Head of caudate nucleus (tissue), 42 donors: ENCODE measurements at regions not wholly inside any gene's neighbourhood (a gene's known extent, or its start where the extent isn't known, plus 50 kb on each side); places are given as distances from the start of the nearest gene placed in this dataset.
A peak's percentile ranks its signal among the peaks of the same experiment; 100 is the strongest.

Experiments
- DNase-seq, 42 donors: peaks; one replicate each; pipeline versions ENCODE4 v3.0.0 to v3.0.0-alpha.2; 2020 to 2021; ENCODE audit warnings: mixed read lengths in 7 of 42
- intact Hi-C: fragments of 100-400 bp; cut with DNase I; formaldehyde crosslinking; loops from one replicate; pipeline ENCODE4 v1.15.0; 2022

DNA sequence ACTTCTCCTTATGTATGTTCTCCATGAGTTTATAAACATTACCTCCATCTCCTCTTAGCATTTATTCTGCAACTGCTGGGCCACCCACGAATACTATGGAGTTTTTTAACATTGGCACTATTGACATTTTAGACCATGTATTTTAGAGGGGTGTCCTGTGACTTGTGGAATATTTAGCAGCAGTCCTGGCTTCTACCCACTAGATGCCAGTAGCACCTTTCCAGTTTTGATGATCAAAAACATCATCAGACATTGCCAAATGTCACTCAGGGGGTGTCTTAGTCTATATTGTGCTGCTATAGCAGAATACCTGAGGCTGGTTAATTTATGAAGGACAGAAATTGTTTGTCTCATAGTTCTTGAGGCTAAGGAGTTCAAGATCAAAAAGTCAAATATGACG, 187.5 kb upstream of the RORB start:
- DNase-seq = no peak
- intact Hi-C loops = no loop called here

DNA sequence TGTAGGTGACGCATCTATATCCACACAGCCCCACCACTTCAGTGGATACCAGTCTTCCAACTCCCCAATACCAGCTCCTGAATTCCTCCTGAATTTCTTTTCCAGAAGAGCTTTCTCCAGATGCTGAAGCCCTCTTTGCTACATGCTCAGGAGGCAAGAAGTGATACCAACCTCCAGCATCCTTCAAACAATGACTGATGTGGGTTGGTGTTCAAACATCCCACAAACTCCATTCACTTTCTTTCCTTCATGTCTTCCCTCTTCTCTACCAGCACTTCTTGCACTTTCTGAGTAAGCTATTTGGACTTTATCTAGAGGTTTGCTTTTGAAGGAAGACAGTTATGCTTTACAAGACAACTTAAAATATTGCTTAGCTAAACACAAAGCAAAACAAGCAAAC, 179.9 kb upstream of the RORB start:
- DNase-seq = no peak
- intact Hi-C loops = no loop called here

- no peak for DNase-seq
- intact Hi-C loops = no loop called here
Observed at GRCh38 chr9:74321396-74321795, 175.7 kb upstream of the RORB start.

- DNase-seq = no peak
- intact Hi-C loops = no loop called here
Observed at GRCh38 chr9:74322661-74323314, 174.3 kb upstream of the RORB start.

DNA sequence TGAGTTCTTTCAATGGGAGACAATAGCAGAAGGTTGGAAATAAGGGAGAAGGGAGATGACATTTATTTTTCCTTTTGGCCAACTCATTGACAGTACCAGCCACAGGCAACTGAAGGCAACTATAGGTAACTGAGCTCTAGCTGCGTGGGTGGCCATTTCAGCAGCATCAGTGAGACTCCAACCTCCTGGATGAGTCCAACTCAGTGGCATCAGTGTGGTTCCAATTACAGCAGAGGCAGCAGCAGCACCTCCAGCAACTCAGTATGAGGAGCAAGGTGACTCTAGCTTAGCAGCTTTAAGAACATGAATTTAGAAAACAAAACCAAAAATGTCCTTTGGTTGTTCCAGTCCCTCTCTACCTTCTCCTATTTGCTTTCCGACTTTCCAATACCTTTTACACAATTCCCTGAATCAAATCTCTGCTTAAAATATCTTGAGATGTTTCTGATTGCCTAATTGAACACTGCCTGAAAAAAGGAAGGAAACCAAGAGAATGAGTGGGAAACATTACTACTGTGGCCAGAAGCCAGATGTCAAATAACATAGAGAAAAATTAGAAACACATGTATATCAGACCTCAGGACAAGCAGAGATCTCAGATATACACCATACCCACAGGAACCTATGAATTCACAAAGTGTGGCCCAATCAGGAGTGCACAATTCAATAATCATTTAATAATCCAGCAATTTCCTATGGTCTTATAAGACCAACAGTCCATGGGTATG, 166.5 kb upstream of the RORB start:
- intact Hi-C loops = no loop called here
- no peak for DNase-seq

DNA sequence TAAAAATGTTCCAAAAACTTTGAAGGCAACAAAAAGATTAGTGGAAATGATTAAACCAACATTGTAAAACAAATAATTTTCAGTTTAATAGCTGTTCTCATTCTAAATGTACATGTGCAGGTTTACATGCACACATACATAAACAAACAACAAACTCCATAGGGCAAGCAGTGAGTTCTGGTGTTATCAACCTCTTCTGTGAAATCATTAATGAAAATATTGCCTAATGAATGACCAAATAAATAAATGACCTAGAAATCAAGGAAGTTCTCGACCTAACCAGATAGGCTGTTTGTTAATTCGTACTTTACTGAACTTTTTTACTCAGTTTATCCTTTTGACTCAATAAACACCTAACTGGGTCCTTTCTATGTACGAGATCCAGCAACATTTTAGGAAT, 165.5 kb upstream of the RORB start:
- DNase-seq = no peak
- intact Hi-C loops = no loop called here

- no peak for DNase-seq
Observed at GRCh38 chr9:74333384-74334032, 163.6 kb upstream of the RORB start.

GRCh38 chr9:74334271-74334670, 162.9 kb upstream of the RORB start:
- no peak for DNase-seq
- intact Hi-C loops = no loop called here

More at GRCh38 chr9:74333384-74334032, 163.6 kb upstream of the RORB start:
- intact Hi-C loops = no loop called here

- intact Hi-C loops = no loop called here
- DNase-seq = no peak
Observed at GRCh38 chr9:74336161-74336560, 161.0 kb upstream of the RORB start.

- intact Hi-C loops = no loop called here
- no peak for DNase-seq
Observed at GRCh38 chr9:74348777-74349176, 148.4 kb upstream of the RORB start.

- no peak for DNase-seq
Observed at GRCh38 chr9:74355107-74355506, 142.0 kb upstream of the RORB start.

GRCh38 chr9:74357577-74357976, 139.6 kb upstream of the RORB start:
- no peak for DNase-seq
- intact Hi-C loops = no loop called here

More at GRCh38 chr9:74355107-74355506, 142.0 kb upstream of the RORB start:
- intact Hi-C loops = no loop called here

DNA sequence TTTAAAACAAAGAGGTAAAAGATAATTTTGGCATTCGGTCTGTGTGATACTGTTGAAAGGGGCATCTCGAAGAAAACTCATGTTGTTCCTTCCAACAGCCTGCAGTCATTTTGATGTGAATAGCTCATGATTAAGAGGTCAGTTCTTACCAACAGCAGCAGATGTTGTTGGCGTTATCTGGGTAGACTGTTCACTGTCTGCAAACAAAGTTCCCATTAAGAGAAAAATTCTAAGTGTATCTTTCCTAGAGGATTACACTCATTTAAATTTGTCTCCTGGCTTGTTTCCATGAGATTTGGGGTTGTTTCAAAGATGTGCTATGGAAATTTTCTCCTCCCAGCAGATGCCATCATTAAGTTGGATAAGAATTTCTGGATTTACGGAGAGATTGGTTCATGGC, 138.2 kb upstream of the RORB start:
- intact Hi-C loops = no loop called here
- no peak for DNase-seq

DNA sequence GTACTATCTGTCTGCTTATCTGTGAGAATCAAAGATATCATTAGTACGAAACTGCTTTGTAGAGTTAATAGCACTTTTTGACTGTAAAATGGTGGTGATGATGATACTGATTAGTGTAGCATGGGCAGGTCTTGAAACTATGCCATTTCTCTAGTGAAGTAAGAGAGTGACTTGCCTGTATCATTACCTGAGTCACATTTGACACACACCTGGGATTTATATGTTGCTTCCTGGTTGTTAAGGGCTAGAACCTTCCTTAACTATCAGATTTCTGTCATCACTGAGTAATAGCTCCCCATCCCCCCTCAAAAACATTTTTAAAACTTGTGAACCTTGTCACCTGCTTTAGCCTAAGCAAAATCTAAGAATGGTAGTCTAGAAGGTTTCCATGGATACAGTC, 135.6 kb upstream of the RORB start:
- intact Hi-C loops = no loop called here

GRCh38 chr9:74362423-74362822, 134.7 kb upstream of the RORB start:
- no peak for DNase-seq
- intact Hi-C loops = no loop called here

More for the DNA sequence above, 135.6 kb upstream of the RORB start:
- no peak for DNase-seq

GRCh38 chr9:74366111-74366510, 131.0 kb upstream of the RORB start:
- intact Hi-C loops = no loop called here
- DNase-seq = no peak

DNA sequence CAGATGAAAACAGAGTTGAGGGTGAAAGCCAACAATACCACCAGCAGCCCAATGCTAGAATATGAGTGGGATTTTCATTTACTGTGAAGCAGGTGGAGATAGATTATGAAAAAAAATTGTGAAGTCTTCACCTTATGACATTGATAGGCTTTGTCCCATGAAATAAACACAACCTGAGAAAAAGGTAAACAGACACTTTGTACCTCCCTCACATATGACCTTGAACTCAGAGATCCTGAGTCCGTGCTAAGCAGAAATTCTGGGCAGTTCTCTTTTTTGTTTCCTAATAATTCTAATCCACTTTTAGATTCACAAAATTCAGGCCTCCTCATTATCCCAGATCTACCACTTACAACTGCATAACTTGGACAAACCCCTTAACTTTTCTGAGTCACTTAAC, 127.3 kb upstream of the RORB start:
- DNase-seq = no peak
- intact Hi-C loops = no loop called here

DNA sequence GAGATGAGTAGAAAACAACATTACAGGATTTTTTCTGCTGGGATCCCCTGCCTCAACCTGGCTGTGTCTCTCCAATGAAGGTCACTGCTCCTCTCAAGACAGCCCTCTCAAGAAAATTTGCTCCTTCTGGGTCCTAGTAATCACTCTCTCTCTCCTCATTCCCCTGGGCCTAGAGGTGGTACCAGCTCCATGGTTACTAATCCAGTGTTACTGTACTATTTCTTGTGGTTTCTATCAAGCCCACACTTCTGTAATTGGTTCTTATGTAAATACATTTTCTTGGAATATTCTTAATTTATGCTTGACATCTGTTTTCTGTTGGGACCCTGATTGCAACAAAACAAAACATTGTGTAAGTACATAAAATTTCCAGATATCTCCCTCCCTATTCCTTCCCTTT, 123.8 kb upstream of the RORB start:
- intact Hi-C loops = no loop called here

GRCh38 chr9:74379718-74380117, 117.4 kb upstream of the RORB start:
- intact Hi-C loops = no loop called here
- peak in 36 of 42 donors; percentile 2 to 62 (median 28) for DNase-seq

More for the DNA sequence above, 123.8 kb upstream of the RORB start:
- DNase-seq = no peak

DNA sequence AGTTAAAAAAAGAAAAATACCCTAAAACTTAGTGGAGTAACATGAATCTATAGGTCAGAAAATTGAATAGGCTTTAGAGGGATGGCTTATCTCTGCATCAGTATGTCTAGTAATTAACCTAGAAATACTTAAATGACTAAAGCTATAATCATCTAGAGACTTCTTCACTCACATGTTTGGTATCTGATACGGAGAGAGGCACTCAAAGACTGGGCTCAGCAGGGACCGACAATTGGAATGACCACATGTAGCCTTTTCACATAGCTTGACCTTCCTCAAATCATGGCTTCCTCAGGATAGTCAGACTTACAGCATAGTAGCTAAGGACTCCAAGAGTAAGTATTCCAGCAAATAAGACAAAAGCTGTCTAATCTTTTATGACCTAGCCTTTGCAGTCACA, 105.3 kb upstream of the RORB start:
- intact Hi-C loops = no loop called here
- DNase-seq = no peak

GRCh38 chr9:74403581-74403980, 93.6 kb upstream of the RORB start:
- DNase-seq = no peak
- intact Hi-C loops = no loop called here
